ENCODE measurements at regions not wholly inside any gene's neighbourhood (a gene's known extent, or its start where the extent isn't known, plus 50 kb on each side); places are given as distances from the start of the nearest gene placed in this dataset.

- TF ChIP-seq YY1 (IDR thresholded peaks at IDR 0.05; ENCODE audit: low read depth) (no peak), TEAD4 (IDR thresholded peaks at IDR 0.05) (no peak), RAD21 (IDR thresholded peaks at IDR 0.05; ENCODE audit: low read depth) (no peak), REST (IDR thresholded peaks at IDR 0.05; ENCODE audit: low read depth) (no peak), ZBTB7A (IDR thresholded peaks at IDR 0.05; ENCODE audit: low read depth) (no peak), FOXM1 (IDR thresholded peaks at IDR 0.05; ENCODE audit: borderline replicate concordance, low read depth) (no peak), CREB1 (IDR thresholded peaks at IDR 0.05; ENCODE audit: low read depth) (no peak), EGR1 (IDR thresholded peaks at IDR 0.05) (no peak), NFIC (IDR thresholded peaks at IDR 0.05) (no peak), TCF12 (IDR thresholded peaks at IDR 0.05; ENCODE audit: low read depth) (no peak), USF1 (IDR thresholded peaks at IDR 0.05) (no peak), EP300 (IDR thresholded peaks at IDR 0.05; ENCODE audit: borderline replicate concordance) (no peak)
These were observed 167.3 kb upstream of the SPRED2 start for GRCh38 chr2:65599693-65600092.

GRCh38 chr2:65598996-65599395 lies 166.6 kb upstream of the SPRED2 start:
- no peak for TF ChIP-seq FOXM1 (IDR thresholded peaks at IDR 0.05; ENCODE audit: borderline replicate concordance, low read depth)
- TF ChIP-seq TCF12 (IDR thresholded peaks at IDR 0.05; ENCODE audit: low read depth), result no peak
- TF ChIP-seq YY1 (IDR thresholded peaks at IDR 0.05; ENCODE audit: low read depth), result no peak
- TF ChIP-seq REST (IDR thresholded peaks at IDR 0.05; ENCODE audit: low read depth), result no peak
- no peak for TF ChIP-seq USF1 (IDR thresholded peaks at IDR 0.05)
- no peak for TF ChIP-seq EP300 (IDR thresholded peaks at IDR 0.05; ENCODE audit: borderline replicate concordance)
- TF ChIP-seq CEBPB (IDR thresholded peaks at IDR 0.05), result no peak
- TF ChIP-seq MAX (IDR thresholded peaks at IDR 0.05), result no peak
- no peak for TF ChIP-seq ZBTB7A (IDR thresholded peaks at IDR 0.05; ENCODE audit: low read depth)
- no peak for TF ChIP-seq TEAD4 (IDR thresholded peaks at IDR 0.05)
- no peak for TF ChIP-seq TAF1 (IDR thresholded peaks at IDR 0.05; ENCODE audit: low read depth)

- TF ChIP-seq CEBPB (IDR thresholded peaks at IDR 0.05) (no peak), TCF12 (IDR thresholded peaks at IDR 0.05; ENCODE audit: low read depth) (no peak), YY1 (IDR thresholded peaks at IDR 0.05; ENCODE audit: low read depth) (no peak), EGR1 (IDR thresholded peaks at IDR 0.05) (no peak), CREB1 (IDR thresholded peaks at IDR 0.05; ENCODE audit: low read depth) (no peak), REST (IDR thresholded peaks at IDR 0.05; ENCODE audit: low read depth) (no peak), USF1 (IDR thresholded peaks at IDR 0.05) (no peak), TEAD4 (IDR thresholded peaks at IDR 0.05) (no peak), EP300 (IDR thresholded peaks at IDR 0.05; ENCODE audit: borderline replicate concordance) (no peak), NFIC (IDR thresholded peaks at IDR 0.05) (no peak), TAF1 (IDR thresholded peaks at IDR 0.05; ENCODE audit: low read depth) (no peak)
These were observed 165.9 kb upstream of the SPRED2 start for GRCh38 chr2:65598264-65598663.

GRCh38 chr2:65595630-65596029 lies 163.2 kb upstream of the SPRED2 start:
- TF ChIP-seq REST (IDR thresholded peaks at IDR 0.05; ENCODE audit: low read depth) (no peak), EP300 (IDR thresholded peaks at IDR 0.05; ENCODE audit: borderline replicate concordance) (no peak), FOXM1 (IDR thresholded peaks at IDR 0.05; ENCODE audit: borderline replicate concordance, low read depth) (no peak), USF1 (IDR thresholded peaks at IDR 0.05) (no peak), CREB1 (IDR thresholded peaks at IDR 0.05; ENCODE audit: low read depth) (no peak), MAX (IDR thresholded peaks at IDR 0.05) (no peak), TEAD4 (IDR thresholded peaks at IDR 0.05) (no peak), TCF12 (IDR thresholded peaks at IDR 0.05; ENCODE audit: low read depth) (no peak), YY1 (IDR thresholded peaks at IDR 0.05; ENCODE audit: low read depth) (no peak), NFIC (IDR thresholded peaks at IDR 0.05) (no peak), ZBTB7A (IDR thresholded peaks at IDR 0.05; ENCODE audit: low read depth) (no peak), TAF1 (IDR thresholded peaks at IDR 0.05; ENCODE audit: low read depth) (no peak), CEBPB (IDR thresholded peaks at IDR 0.05) (no peak), RAD21 (IDR thresholded peaks at IDR 0.05; ENCODE audit: low read depth) (no peak), EGR1 (IDR thresholded peaks at IDR 0.05) (no peak)
